K562 (cell line): ENCODE measurements at regions not wholly inside any gene's neighbourhood (a gene's known extent, or its start where the extent isn't known, plus 50 kb on each side); places are given as distances from the start of the nearest gene placed in this dataset.

Experiments
- CHD2 ChIP-seq: IDR thresholded peaks from 2 replicates; pipeline ENCODE4 v1.6.1; 2011; ENCODE audit warnings: low read depth, low read length
- CTCF ChIP-seq, 3 experiments: IDR thresholded peaks in 2 of 3; conservative IDR thresholded peaks in 1 of 3; 2 replicates each; pipeline ENCODE4 v1.5.1; 2011 to 2012; ENCODE audit warnings: low read length in 3 of 3, mild to moderate bottlenecking in 3 of 3, control low read depth in 2 of 3, improper control_type of control experiment in 1 of 3, inconsistent platforms in 1 of 3, low read depth in 1 of 3, mixed read lengths in 1 of 3, moderate library complexity in 1 of 3; ENCODE audit not compliant: insufficient read depth in 2 of 3
- EP300 ChIP-seq: IDR thresholded peaks from 2 replicates; pipeline ENCODE4 v1.6.1; 2012; ENCODE audit warnings: low read length, improper control_type of control experiment
- GABPA ChIP-seq: fragments of 200-800 bp; sonication (Bioruptor generic); conservative IDR thresholded peaks from 2 replicates; pipeline ENCODE4 v1.6.1; 2016; ENCODE audit warnings: low read depth, missing genetic modification characterization, missing compliant biosample characterization
- NBN ChIP-seq: fragments of 450-650 bp; IDR thresholded peaks from 2 replicates; pipeline ENCODE4 v1.6.1; 2016; ENCODE audit warnings: low read depth, mild to moderate bottlenecking
- POLR2A ChIP-seq: fragments of 450-650 bp; conservative IDR thresholded peaks from 2 replicates; pipeline ENCODE4 v1.6.1; 2016
- POLR2AphosphoS5 ChIP-seq: IDR thresholded peaks from 2 replicates; pipeline ENCODE4 v1.6.1; 2011; ENCODE audit warnings: mild to moderate bottlenecking, low read depth, low read length, moderate library complexity; ENCODE audit not compliant: control insufficient read depth, insufficient read depth
- PRDM10 ChIP-seq: fragments of 450-650 bp; IDR thresholded peaks from 2 replicates; pipeline ENCODE4 v1.6.1; 2018; ENCODE audit not compliant: partially characterized antibody
- RCOR1 ChIP-seq, 2 experiments: IDR thresholded peaks; 2 replicates each; pipeline ENCODE4 v1.6.1; 2012; ENCODE audit warnings: low read depth in 2 of 2, low read length in 2 of 2, borderline replicate concordance in 1 of 2, improper control_type of control experiment in 1 of 2
- SMC3 ChIP-seq: conservative IDR thresholded peaks from 2 replicates; pipeline ENCODE4 v1.6.1; 2011; ENCODE audit warnings: low read depth, low read length, improper control_type of control experiment; ENCODE audit not compliant: insufficient read depth
- SRF ChIP-seq, 2 experiments: fragments of 250-450, 450-650 bp in 1 of 2; sonication (Bioruptor Pico) in 1 of 2; sonication (generic) in 1 of 2; formaldehyde crosslinking; IDR thresholded peaks; 2 replicates each; pipeline versions ENCODE4 v1.5.0 to v1.5.1; 2020 to 2022; ENCODE audit warnings: mild to moderate bottlenecking in 1 of 2, missing genetic modification reagents in 1 of 2
- TCF3 ChIP-seq: sonication (generic); formaldehyde crosslinking; IDR thresholded peaks from 2 replicates; pipeline ENCODE4 v1.4.0; 2020; ENCODE audit warnings: mild to moderate bottlenecking, missing genetic modification reagents
- ZBTB26 ChIP-seq: fragments of 450-650 bp; formaldehyde crosslinking; IDR thresholded peaks from 2 replicates; pipeline ENCODE4 v1.4.0; 2022; ENCODE audit warnings: missing genetic modification characterization
- ZBTB40 ChIP-seq, 2 experiments: fragments of 450-650 bp in 1 of 2; sonication (generic) in 1 of 2; formaldehyde crosslinking in 1 of 2; IDR thresholded peaks; 2 replicates each; pipeline versions ENCODE4 v1.7.1 to v1.9.0; 2016 to 2022; ENCODE audit warnings: inconsistent platforms in 1 of 2, mild to moderate bottlenecking in 1 of 2, missing genetic modification reagents in 1 of 2

GRCh38 chr16:81181013-81181720 is 57.3 kb upstream of the BCO1 start:
- TF ChIP-seq RCOR1 (IDR thresholded peaks at IDR 0.05; ENCODE audit: borderline replicate concordance in 1 of 2, low read depth in 2 of 2, low read length in 2 of 2): peak in 1 of 2 experiments; percentile 69; a peak in 1 of 4 replicates
- no peak for TF ChIP-seq ZBTB26
- no peak for TF ChIP-seq TCF3
- TF ChIP-seq POLR2A: no peak
- no peak for TF ChIP-seq POLR2AphosphoS5
- no peak for TF ChIP-seq CTCF (IDR thresholded peaks at IDR 0.05 in 2 of 3, conservative IDR thresholded peaks at IDR 0.05 in 1 of 3; ENCODE audit: insufficient read depth in 2 of 3, low read depth in 1 of 3, low read length in 3 of 3)
- no peak for TF ChIP-seq GABPA (tag)
- TF ChIP-seq SMC3: no peak
- no peak for TF ChIP-seq PRDM10
- TF ChIP-seq EP300: peak; percentile 36; the same call in 1 of the 2 replicates
- TF ChIP-seq ZBTB40 (IDR thresholded peaks at IDR 0.05): no peak
- no peak for TF ChIP-seq ZBTB40 (CRISPR knock-in tag; IDR thresholded peaks at IDR 0.05)
- TF ChIP-seq CHD2: no peak
- no peak for TF ChIP-seq NBN
- TF ChIP-seq SRF (CRISPR knock-in tag; IDR thresholded peaks at IDR 0.05): peak in 1 of 2 experiments; percentile 68; a peak in 1 of 4 replicates
